ENCODE measurements at regions not wholly inside any gene's neighbourhood (a gene's known extent, or its start where the extent isn't known, plus 50 kb on each side); places are given as distances from the start of the nearest gene placed in this dataset.

DNA sequence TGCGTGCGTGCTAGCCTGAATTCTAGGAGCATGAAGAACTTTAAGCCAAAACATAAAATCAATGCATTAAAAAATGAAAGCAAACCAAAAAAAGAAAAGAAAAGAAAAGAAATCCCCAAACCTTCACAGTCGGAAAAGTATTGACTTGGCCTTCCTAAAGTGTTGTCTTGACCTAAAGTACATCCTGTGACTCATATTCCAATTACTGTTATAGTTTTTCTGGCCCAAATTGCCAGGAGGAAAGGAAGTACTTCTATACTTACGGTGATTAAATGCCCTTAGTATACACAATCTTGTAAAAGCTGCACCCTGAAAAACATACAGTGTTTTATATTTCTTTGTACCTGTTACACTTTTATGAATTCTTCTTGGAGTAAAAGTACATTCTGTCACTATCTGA, 512.8 kb downstream of the ANKRD50 start:
- ATAC-seq = no peak

GRCh38 chr4:124201636-124202035, 510.9 kb downstream of the ANKRD50 start:
- ATAC-seq = no peak

- no peak for ATAC-seq
Measured at GRCh38 chr4:124202099-124202498, 510.4 kb downstream of the ANKRD50 start.

DNA sequence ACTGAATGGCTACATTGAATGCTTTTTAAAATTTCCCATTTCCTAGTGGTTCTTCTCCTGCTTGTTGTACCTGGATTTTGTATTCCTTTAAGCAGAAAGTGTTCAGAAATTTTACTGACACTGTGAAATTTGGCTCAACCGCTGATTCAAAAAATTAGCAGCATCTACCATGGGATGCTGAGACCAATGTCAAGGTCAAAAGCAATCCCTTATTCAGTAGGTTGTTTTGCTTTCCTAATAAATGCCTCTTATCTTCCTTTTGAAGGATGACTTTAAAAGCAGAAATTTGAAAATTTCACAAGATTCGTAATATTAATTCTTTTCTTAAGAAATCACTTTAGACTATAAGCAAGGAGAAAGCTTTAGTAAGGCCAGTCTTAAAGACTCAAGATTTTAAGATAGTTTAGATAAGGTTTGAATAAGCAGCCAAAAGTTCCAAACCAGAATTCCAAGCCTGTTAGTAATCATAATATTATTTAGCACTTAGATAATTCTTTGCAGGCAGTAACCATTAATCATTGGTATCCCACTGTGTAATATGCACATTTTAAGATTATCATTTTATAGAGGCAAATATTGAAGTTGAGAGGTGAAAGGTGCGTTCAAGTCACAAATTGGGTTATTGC, 508.8 kb downstream of the ANKRD50 start:
- no peak for ATAC-seq

GRCh38 chr4:124206779-124207605, 505.5 kb downstream of the ANKRD50 start:
- no peak for ATAC-seq

DNA sequence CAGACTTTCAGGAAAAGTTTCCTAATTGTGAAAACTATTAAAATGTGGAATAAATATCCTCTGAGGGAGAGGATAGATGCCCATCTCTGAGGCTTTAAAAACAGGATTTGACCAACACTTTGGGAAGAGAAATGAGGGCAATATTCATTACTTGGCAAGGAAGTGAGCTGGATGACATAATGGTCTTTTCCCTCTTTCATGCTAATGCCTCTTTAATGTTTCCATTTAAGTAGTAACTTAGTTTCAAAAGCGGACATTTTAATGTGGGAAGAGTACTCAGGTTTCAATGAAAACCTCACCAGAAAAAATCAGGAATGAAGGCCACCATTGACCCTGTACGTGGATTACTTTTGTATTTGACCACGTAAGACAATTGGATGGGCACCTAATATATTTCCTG, 503.3 kb downstream of the ANKRD50 start:
- no peak for ATAC-seq

- no peak for ATAC-seq
Measured at GRCh38 chr4:124209626-124210025, 502.9 kb downstream of the ANKRD50 start.

GRCh38 chr4:124210746-124211145, 501.8 kb downstream of the ANKRD50 start:
- no peak for ATAC-seq

- ATAC-seq = no peak
Measured at GRCh38 chr4:124212815-124213630, 499.5 kb downstream of the ANKRD50 start.

DNA sequence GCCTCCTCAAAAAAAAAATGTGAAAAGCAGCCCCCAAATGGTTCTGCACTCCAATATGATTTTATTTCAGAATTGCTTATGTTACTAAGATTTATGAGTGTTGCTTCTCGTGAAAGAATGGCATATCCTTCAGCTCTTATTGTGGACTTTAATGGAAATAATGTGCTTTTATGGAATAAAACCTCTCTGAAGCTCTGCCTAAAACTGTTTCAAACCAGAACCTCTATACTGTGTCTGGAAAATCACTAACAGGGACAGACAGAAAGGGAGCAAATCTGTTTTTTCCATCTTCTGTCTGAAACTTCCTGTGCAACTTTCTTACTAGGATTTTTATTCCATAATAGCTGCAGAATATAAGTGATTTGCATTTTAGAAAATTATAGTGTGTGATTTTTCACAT, 493.1 kb downstream of the ANKRD50 start:
- no peak for ATAC-seq

GRCh38 chr4:124224256-124224655, 488.3 kb downstream of the ANKRD50 start:
- no peak for ATAC-seq

- ATAC-seq = no peak
Measured at GRCh38 chr4:124227981-124228380, 484.6 kb downstream of the ANKRD50 start.

DNA sequence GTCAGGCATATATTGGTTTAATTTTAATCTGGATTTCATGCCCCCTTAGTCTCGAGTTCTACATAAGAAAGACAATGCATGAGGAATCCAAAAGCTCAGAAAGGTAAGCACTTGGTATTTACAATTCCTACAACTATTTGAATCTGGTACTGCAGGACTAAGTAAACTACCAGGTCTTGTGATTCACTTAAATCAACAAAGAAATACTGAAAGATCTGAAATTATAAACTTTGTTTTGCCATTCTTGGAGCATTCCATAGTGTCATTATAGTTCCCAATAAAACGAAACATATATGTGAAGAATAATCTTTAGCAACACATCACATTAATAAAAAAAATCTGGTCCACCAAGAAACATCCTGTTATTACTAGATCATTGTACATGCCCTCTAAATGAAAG, 482.3 kb downstream of the ANKRD50 start:
- no peak for ATAC-seq

DNA sequence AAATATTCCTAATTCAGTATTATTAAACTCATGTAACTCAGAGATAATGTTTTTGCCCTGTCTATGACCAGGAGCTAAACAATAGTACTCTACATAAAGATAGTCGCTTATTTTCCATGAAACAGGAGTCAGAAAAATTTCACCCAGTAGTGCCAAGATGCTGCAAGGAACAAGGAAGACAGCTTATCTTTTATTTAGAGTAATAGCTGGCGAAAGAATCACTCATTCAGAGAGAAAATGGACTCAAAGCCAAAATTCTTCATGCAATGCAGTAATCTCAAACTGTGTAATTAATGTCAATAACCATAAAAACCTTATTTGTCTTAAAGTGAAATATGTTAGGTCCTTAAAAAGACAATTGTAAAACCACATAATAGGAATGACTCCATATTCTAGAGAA, 477.8 kb downstream of the ANKRD50 start:
- no peak for ATAC-seq

GRCh38 chr4:124243671-124244366, 468.7 kb downstream of the ANKRD50 start:
- no peak for ATAC-seq

GRCh38 chr4:124253080-124253479, 459.5 kb downstream of the ANKRD50 start:
- no peak for ATAC-seq

GRCh38 chr4:124262211-124263179, 450.0 kb downstream of the ANKRD50 start:
- ATAC-seq = no peak

DNA sequence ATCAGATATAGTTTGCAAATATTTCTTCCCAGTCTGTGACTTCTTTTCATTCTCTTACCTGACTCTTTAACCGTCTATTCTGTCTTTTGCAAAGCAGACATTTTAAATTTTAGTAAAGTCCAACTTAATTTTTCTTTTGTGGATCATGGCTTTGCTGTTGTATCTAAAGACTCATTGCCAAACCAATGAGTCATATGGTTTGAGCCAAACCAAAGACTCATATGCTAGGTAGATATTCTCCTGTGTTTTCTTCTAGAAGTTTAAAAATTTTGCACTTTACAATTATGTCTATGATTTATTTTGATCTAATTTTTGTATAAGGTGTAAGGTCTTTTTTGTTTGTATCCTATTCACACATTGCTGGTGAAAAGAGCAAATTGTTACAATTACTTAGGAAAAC, 446.8 kb downstream of the ANKRD50 start:
- no peak for ATAC-seq

DNA sequence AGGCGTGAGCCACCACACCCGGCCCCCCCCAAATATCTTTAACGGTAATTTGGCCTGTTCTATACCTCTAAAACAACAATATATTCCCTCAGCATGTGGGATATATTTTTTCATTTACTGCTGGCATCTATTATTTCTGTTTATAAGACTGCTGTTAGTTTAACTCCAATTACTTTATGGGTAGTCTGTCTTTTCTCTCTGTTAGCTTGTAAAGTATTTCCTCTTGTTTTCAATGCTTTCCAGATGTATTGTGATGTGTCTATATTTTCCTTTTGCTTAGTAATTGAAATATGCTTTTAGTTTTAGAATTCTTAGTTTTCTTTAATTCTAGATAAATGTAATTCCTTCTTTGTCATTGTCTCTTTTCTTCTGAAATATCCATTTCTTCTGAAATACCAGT, 445.8 kb downstream of the ANKRD50 start:
- ATAC-seq = no peak

- ATAC-seq = no peak
Measured at GRCh38 chr4:124276461-124276860, 436.1 kb downstream of the ANKRD50 start.

DNA sequence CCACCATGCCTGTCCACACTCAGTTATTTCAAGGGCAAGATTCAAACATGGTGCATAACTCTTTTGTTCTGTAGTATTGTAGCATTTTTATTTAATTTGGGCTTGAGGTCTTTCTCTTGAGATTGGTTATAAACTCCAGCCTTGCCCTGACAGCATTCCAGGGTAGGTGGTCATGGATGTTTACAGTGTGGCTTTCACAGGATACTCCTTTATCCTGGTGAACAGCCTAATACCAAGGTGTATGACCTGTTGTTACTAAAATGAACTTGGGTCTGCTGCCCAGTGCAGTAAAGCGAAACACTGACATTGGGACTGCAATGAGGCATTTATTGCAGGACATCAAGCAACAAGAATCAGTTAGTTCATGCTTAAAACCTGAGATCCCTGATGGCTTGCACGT, 434.8 kb downstream of the ANKRD50 start:
- ATAC-seq = no peak

DNA sequence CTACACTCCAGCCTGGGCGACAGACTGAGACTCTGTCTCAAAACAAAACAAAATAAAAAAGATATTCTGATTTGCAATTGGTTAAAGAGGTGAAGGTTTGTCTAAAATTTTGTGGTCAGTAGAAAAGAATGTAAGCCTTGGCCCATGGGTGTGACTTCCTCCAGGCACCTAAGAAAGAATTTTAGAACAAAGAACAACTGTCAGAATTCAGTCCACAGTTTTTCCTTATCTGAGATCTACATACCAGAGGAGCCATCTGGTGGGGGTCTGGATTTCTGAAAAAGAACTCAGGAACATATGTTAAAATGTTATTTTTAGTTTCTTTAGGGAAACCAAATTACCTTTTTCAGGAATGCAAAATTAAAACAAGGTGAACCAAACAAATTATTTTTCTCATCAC, 434.1 kb downstream of the ANKRD50 start:
- no peak for ATAC-seq

Measured in activated CD4-positive, CD25-positive, alpha-beta regulatory T cell treated with anti-CD3 and anti-CD28 coated beads, Interleukin-2, amount 50 U/mL, for 24 hours (primary cell).